ENCODE measurements at regions not wholly inside any gene's neighbourhood (a gene's known extent, or its start where the extent isn't known, plus 50 kb on each side); places are given as distances from the start of the nearest gene placed in this dataset.

- Histone ChIP-seq H3K27ac (no peak overlapping the region), H2AFZ (replicated peaks) (no peak overlapping the region), H3F3A (ENCODE audit: low read depth) (no peaks in the 10 kb centered on the region), H3K4me3 (no peak overlapping the region), H3K27me3 (no peaks in the 10 kb centered on the region), H3K9me3 (ENCODE audit: low read depth) (no peaks in the 10 kb centered on the region), H3K9ac (no peak overlapping the region), H3K4me2 (no peak overlapping the region), H3K79me2 (ENCODE audit: low read depth) (no peaks in the 10 kb centered on the region), H3K36me3 (no peaks in the 10 kb centered on the region), H3K4me1 (no peaks in the 10 kb centered on the region), H4K20me1 (ENCODE audit: low read depth) (no peaks in the 10 kb centered on the region)
- H3K4me1 Mint-ChIP-seq: no peaks in the 10 kb centered on the region
- no peaks in the 10 kb centered on the region for H3K27me3 Mint-ChIP-seq (ENCODE audit: insufficient read depth, low read depth)
- TF ChIP-seq CTCF (IDR thresholded peaks at IDR 0.05): no peak
- TF ChIP-seq EZH2 (IDR thresholded peaks at IDR 0.05): no peak
- no peak for TF ChIP-seq EZH2phosphoT487 (IDR thresholded peaks at IDR 0.05)
- DNase-seq (ENCODE audit: low spot score): no peak
- no peaks in the 10 kb centered on the region for H3K9me3 Mint-ChIP-seq
- no peak overlapping the region for H3K4me3 Mint-ChIP-seq
- H3K27ac Mint-ChIP-seq: no peak overlapping the region
- no peaks in the 10 kb centered on the region for H3K36me3 Mint-ChIP-seq
These were observed 321.4 kb upstream of the DPH6 start for GRCh38 chr15:35867356-35867755.

GRCh38 chr15:35871282-35871681 is 325.3 kb upstream of the DPH6 start:
- no peak overlapping the region for H3K4me2 ChIP-seq
- no peaks in the 10 kb centered on the region for H3K79me2 ChIP-seq (ENCODE audit: low read depth)
- H3K27ac ChIP-seq: no peak overlapping the region
- no peaks in the 10 kb centered on the region for H3K36me3 Mint-ChIP-seq
- no peak overlapping the region for H3K4me3 ChIP-seq
- no peak overlapping the region for H2AFZ ChIP-seq (replicated peaks)
- H3F3A ChIP-seq (ENCODE audit: low read depth): no peaks in the 10 kb centered on the region
- H3K4me1 ChIP-seq: no peaks in the 10 kb centered on the region
- no peaks in the 10 kb centered on the region for H3K9me3 Mint-ChIP-seq
- DNase-seq (ENCODE audit: low spot score): no peak
- H3K27me3 ChIP-seq: no peaks in the 10 kb centered on the region
- TF ChIP-seq EZH2phosphoT487 (IDR thresholded peaks at IDR 0.05): no peak
- no peak for TF ChIP-seq EZH2 (IDR thresholded peaks at IDR 0.05)
- no peak for TF ChIP-seq CTCF (IDR thresholded peaks at IDR 0.05)
- H3K36me3 ChIP-seq: no peaks in the 10 kb centered on the region
- no peaks in the 10 kb centered on the region for H3K27me3 Mint-ChIP-seq (ENCODE audit: insufficient read depth, low read depth)
- H3K4me3 Mint-ChIP-seq: no peak overlapping the region
- H4K20me1 ChIP-seq (ENCODE audit: low read depth): no peaks in the 10 kb centered on the region
- no peak overlapping the region for H3K9ac ChIP-seq
- no peak overlapping the region for H3K27ac Mint-ChIP-seq
- no peaks in the 10 kb centered on the region for H3K9me3 ChIP-seq (ENCODE audit: low read depth)
- no peaks in the 10 kb centered on the region for H3K4me1 Mint-ChIP-seq

GRCh38 chr15:35871812-35872211 is 325.8 kb upstream of the DPH6 start:
- no peaks in the 10 kb centered on the region for H3K9me3 ChIP-seq (ENCODE audit: low read depth)

More at GRCh38 chr15:35871812-35872211, 325.8 kb upstream of the DPH6 start:
- no peaks in the 10 kb centered on the region for H3K27me3 ChIP-seq
- H3K36me3 ChIP-seq: no peaks in the 10 kb centered on the region
- no peaks in the 10 kb centered on the region for H3F3A ChIP-seq (ENCODE audit: low read depth)
- H3K4me1 ChIP-seq: no peaks in the 10 kb centered on the region
- no peaks in the 10 kb centered on the region for H3K27me3 Mint-ChIP-seq (ENCODE audit: insufficient read depth, low read depth)
- no peak for DNase-seq (ENCODE audit: low spot score)
- H3K27ac Mint-ChIP-seq: no peak overlapping the region
- H3K9ac ChIP-seq: no peak overlapping the region
- H3K4me3 Mint-ChIP-seq: no peak overlapping the region
- H3K36me3 Mint-ChIP-seq: no peaks in the 10 kb centered on the region
- no peak overlapping the region for H3K4me3 ChIP-seq
- no peaks in the 10 kb centered on the region for H3K4me1 Mint-ChIP-seq
- H3K4me2 ChIP-seq: no peak overlapping the region
- no peak for TF ChIP-seq EZH2 (IDR thresholded peaks at IDR 0.05)
- no peak for TF ChIP-seq EZH2phosphoT487 (IDR thresholded peaks at IDR 0.05)
- TF ChIP-seq CTCF (IDR thresholded peaks at IDR 0.05): no peak
- H3K27ac ChIP-seq: no peak overlapping the region
- H4K20me1 ChIP-seq (ENCODE audit: low read depth): no peaks in the 10 kb centered on the region
- H2AFZ ChIP-seq (replicated peaks): no peak overlapping the region
- H3K79me2 ChIP-seq (ENCODE audit: low read depth): no peaks in the 10 kb centered on the region
- no peaks in the 10 kb centered on the region for H3K9me3 Mint-ChIP-seq

All from neural progenitor cell (in vitro differentiated cells).